Esophagus squamous epithelium (tissue), 4 donors: ENCODE measurements at regions not wholly inside any gene's neighbourhood (a gene's known extent, or its start where the extent isn't known, plus 50 kb on each side); places are given as distances from the start of the nearest gene placed in this dataset.

Source experiments
- POLR2A ChIP-seq, 4 donors: fragments of 450-650 bp; IDR thresholded peaks; one replicate each; pipeline ENCODE4 v1.6.1; 2017; ENCODE audit warnings: antibody characterized with exemption in 4 of 4, mild to moderate bottlenecking in 4 of 4, moderate library complexity in 3 of 4
- TF ChIP-seq, protein P1 (sequence below), 6 experiments: fragments of 450-650 bp in 4 of 6; fragments of 200-600 bp in 2 of 6; sonication (generic) in 2 of 6; IDR thresholded peaks; one replicate each; pipeline ENCODE4 v1.5.1; 2016 to 2019; ENCODE audit warnings: antibody characterized with exemption in 6 of 6, mild to moderate bottlenecking in 4 of 6, moderate library complexity in 4 of 6

DNA sequence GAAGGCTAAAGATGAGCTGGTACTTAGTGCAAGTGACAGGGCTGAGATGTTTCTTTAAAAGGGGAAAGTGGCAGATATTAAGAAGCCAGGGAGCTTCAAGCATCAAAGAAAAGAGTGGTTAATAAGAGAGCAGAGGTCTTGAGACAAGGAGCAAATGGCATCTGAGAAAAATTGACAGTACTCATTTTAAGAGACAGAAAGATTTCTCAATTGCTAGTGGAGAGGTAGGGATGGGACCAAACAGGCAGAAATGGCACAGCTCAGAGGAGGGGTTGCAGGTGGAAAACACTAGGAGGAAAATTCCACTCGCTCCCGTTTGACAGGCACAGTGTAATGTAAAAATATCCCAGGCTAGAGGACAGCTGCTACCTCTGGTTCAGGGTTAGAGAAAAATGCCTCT lies 593.4 kb upstream of the LRATD1 start:
- TF ChIP-seq, protein P1, sequence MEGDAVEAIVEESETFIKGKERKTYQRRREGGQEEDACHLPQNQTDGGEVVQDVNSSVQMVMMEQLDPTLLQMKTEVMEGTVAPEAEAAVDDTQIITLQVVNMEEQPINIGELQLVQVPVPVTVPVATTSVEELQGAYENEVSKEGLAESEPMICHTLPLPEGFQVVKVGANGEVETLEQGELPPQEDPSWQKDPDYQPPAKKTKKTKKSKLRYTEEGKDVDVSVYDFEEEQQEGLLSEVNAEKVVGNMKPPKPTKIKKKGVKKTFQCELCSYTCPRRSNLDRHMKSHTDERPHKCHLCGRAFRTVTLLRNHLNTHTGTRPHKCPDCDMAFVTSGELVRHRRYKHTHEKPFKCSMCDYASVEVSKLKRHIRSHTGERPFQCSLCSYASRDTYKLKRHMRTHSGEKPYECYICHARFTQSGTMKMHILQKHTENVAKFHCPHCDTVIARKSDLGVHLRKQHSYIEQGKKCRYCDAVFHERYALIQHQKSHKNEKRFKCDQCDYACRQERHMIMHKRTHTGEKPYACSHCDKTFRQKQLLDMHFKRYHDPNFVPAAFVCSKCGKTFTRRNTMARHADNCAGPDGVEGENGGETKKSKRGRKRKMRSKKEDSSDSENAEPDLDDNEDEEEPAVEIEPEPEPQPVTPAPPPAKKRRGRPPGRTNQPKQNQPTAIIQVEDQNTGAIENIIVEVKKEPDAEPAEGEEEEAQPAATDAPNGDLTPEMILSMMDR (IDR thresholded peaks at IDR 0.05), result no peak
- no peak for TF ChIP-seq POLR2A (IDR thresholded peaks at IDR 0.05)
